ENCODE measurements at regions not wholly inside any gene's neighbourhood (a gene's known extent, or its start where the extent isn't known, plus 50 kb on each side); places are given as distances from the start of the nearest gene placed in this dataset.

GRCh38 chr16:47781673-47782072 is 320.5 kb downstream of the PHKB start:
- TF ChIP-seq CTCF (IDR thresholded peaks at IDR 0.05) (no peak), POLR2A (IDR thresholded peaks at IDR 0.05) (no peak)
- DNase-seq (ENCODE audit: low spot score in 2 of 2), result no peak
- H3K4me3 ChIP-seq (ENCODE audit: low read depth, poor library complexity, severe bottlenecking), result no peak overlapping the region
- intact Hi-C loops (cut with DNase I; ENCODE audit: low total_unique reads), result no loop called here
- WGBS, 2 donors, result 82 to 84% methylated on average over 5 of the region's 5 CpGs

DNA sequence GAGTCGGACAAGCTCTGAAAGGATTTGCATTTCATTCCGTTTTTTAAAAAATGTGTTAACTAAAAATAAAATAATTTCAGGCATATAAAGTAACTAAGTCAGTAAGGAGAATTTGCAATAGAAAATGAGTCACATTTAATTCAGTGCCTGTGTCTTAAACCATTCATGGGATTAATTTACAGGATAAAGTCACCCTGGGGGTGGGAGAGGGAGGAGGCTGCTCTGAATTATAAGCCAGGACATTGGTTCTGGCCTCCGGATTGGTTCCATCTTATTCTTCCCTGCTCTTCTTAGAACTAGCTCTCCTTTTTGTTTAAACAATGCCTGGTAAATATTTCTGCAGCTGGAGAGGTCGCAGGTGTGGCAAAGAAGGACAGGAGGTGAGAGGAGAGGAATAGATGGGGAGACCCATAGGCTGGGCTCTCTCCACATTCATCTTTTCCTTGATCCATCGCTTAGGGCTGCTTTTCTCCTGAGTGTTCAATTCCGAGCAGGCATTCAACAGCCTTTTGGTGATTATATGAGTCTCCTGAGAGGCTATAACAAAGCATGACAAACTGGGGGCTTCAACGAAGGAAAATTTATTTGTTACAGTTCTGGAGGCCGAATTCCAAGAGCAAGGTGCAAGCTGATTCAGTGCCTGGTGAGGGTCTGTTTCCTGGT is 319.2 kb downstream of the PHKB start:
- DNase-seq (ENCODE audit: low spot score in 2 of 2), result no peak
- no peak overlapping the region for H3K4me3 ChIP-seq (ENCODE audit: low read depth, poor library complexity, severe bottlenecking)
- intact Hi-C loops (cut with DNase I; ENCODE audit: low total_unique reads), result no loop called here
- TF ChIP-seq POLR2A (IDR thresholded peaks at IDR 0.05) (no peak), CTCF (IDR thresholded peaks at IDR 0.05) (no peak)
- WGBS, 2 donors, result 68 to 73% methylated on average over 8 of the region's 8 CpGs

GRCh38 chr16:47779201-47780016 is 318.3 kb downstream of the PHKB start:
- no peak for DNase-seq (ENCODE audit: low spot score in 2 of 2)
- TF ChIP-seq POLR2A (IDR thresholded peaks at IDR 0.05) (no peak), CTCF (IDR thresholded peaks at IDR 0.05) (no peak)
- H3K4me3 ChIP-seq (ENCODE audit: low read depth, poor library complexity, severe bottlenecking), result no peak overlapping the region
- intact Hi-C loops (cut with DNase I; ENCODE audit: low total_unique reads), result no loop called here
- WGBS, 2 donors, result 38 to 53% methylated on average over 7 of the region's 7 CpGs

GRCh38 chr16:47778106-47778801 is 317.1 kb downstream of the PHKB start:
- DNase-seq (ENCODE audit: low spot score in 2 of 2), result no peak
- no peak overlapping the region for H3K4me3 ChIP-seq (ENCODE audit: low read depth, poor library complexity, severe bottlenecking)
- 87 to 89% methylated on average over 6 of the region's 6 CpGs for WGBS, 2 donors
- intact Hi-C loops (cut with DNase I; ENCODE audit: low total_unique reads), result no loop called here
- TF ChIP-seq CTCF (IDR thresholded peaks at IDR 0.05) (no peak), POLR2A (IDR thresholded peaks at IDR 0.05) (no peak)

DNA sequence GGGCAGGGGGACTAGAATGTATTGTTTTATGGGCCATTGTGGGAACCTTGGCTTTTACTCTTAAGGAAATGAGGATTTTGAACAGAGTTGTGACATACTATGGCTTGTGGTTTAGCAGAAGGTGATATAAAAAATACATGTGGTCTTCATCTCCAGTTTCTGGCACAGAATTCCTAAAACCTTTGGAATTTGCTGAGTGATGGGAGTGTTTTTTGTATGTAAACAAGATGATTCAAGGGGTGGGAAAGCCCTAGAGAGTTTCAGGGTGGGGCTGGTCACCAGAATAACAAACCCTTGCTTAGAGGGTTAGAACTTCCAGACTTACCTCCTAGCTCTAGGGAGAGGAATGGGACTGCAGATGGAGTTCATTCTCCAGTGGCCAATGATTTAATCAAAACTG is 316.1 kb downstream of the PHKB start:
- DNase-seq (ENCODE audit: low spot score in 2 of 2), result no peak
- no peak for TF ChIP-seq POLR2A (IDR thresholded peaks at IDR 0.05)
- H3K4me3 ChIP-seq (ENCODE audit: low read depth, poor library complexity, severe bottlenecking), result no peak overlapping the region
- intact Hi-C loops (cut with DNase I; ENCODE audit: low total_unique reads), result no loop called here

- no peak overlapping the region for H3K4me3 ChIP-seq (ENCODE audit: low read depth, poor library complexity, severe bottlenecking)
- no peak for DNase-seq (ENCODE audit: low spot score in 2 of 2)
- WGBS, 2 donors, result 75 to 80% methylated on average over 1 of the region's 1 CpG
- TF ChIP-seq POLR2A (IDR thresholded peaks at IDR 0.05) (no peak), CTCF (IDR thresholded peaks at IDR 0.05) (no peak)
- intact Hi-C loops (cut with DNase I; ENCODE audit: low total_unique reads), result no loop called here
Measured at GRCh38 chr16:47774661-47775060, 313.5 kb downstream of the PHKB start.
